GM12891 (cell line): ENCODE measurements at regions not wholly inside any gene's neighbourhood (a gene's known extent, or its start where the extent isn't known, plus 50 kb on each side); places are given as distances from the start of the nearest gene placed in this dataset.

ENCODE experiments used
- PAX5 ChIP-seq: IDR thresholded peaks from 2 replicates; pipeline ENCODE4 v1.6.1; 2011; ENCODE audit warnings: low read length, moderate library complexity, mild to moderate bottlenecking; ENCODE audit not compliant: insufficient read depth, severe bottlenecking
- POLR2A ChIP-seq: IDR thresholded peaks from 2 replicates; pipeline ENCODE4 v1.6.1; 2011; ENCODE audit warnings: low read depth, low read length, control low read depth
- POLR2AphosphoS5 ChIP-seq: IDR thresholded peaks from 2 replicates; pipeline ENCODE4 v1.6.1; 2011; ENCODE audit warnings: low read depth, low read length, control low read depth
- SPI1 ChIP-seq: IDR thresholded peaks from 2 replicates; pipeline ENCODE4 v1.6.1; 2011; ENCODE audit warnings: low read depth, low read length, control low read depth
- TAF1 ChIP-seq: IDR thresholded peaks from 2 replicates; pipeline ENCODE4 v1.6.1; 2011; ENCODE audit warnings: low read depth, low read length, control low read depth

DNA sequence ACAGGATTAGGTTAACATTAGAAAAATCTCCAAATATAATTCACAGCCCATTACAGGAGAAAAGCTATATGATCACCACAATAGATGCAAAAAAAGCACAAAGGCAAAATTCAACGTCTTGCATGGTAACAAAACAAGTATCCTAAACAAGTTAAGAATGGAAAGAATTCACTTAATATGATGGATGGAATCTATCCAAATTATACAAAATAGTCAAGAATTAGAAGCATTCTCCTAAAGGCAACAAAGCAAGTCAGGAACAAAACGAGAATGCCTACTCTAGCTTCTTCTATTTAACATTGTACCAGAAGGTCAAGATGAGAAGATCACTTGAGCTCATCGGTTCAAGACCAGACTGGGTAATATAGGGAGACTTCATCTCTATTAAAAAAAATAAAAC, 442.8 kb downstream of the SETD4 start:
- no peak for TF ChIP-seq POLR2AphosphoS5
- TF ChIP-seq POLR2A = no peak
- no peak for TF ChIP-seq SPI1
- TF ChIP-seq TAF1 = no peak
- TF ChIP-seq PAX5 = no peak
